GM23338 (cell line): ENCODE measurements at regions not wholly inside any gene's neighbourhood (a gene's known extent, or its start where the extent isn't known, plus 50 kb on each side); places are given as distances from the start of the nearest gene placed in this dataset.

Experiments
- CREB1 ChIP-seq: fragments of 250-450 bp; sonication (Bioruptor Pico); IDR thresholded peaks from 2 replicates; pipeline ENCODE4 v1.5.0; 2020; ENCODE audit warnings: low read depth, mild to moderate bottlenecking, moderate library complexity
- EZH2 ChIP-seq: fragments of 200-600 bp; sonication (generic); IDR thresholded peaks from one replicate; pipeline ENCODE4 v1.8.0; 2017; ENCODE audit warnings: antibody characterized with exemption, mild to moderate bottlenecking, low read depth; ENCODE audit not compliant: unreplicated experiment
- EZH2phosphoT487 ChIP-seq: fragments of 200-600 bp; sonication (generic); IDR thresholded peaks from one replicate; pipeline ENCODE4 v1.8.1; 2018; ENCODE audit warnings: antibody characterized with exemption; ENCODE audit not compliant: unreplicated experiment
- JUNB ChIP-seq: IDR thresholded peaks from one replicate; pipeline ENCODE4 v1.6.1; 2016; ENCODE audit warnings: antibody characterized with exemption; ENCODE audit not compliant: unreplicated experiment
- NANOG ChIP-seq: IDR thresholded peaks from 2 replicates; pipeline ENCODE4 v1.6.1; 2016; ENCODE audit warnings: antibody characterized with exemption, borderline replicate concordance
- POLR2AphosphoS5 ChIP-seq: IDR thresholded peaks from 2 replicates; pipeline ENCODE4 v1.6.1; 2016; ENCODE audit warnings: antibody characterized with exemption, low read depth
- ZNF331 ChIP-seq: fragments of 250-450 bp; sonication (Bioruptor Pico); IDR thresholded peaks from 2 replicates; pipeline ENCODE4 v1.5.0; 2020; ENCODE audit warnings: low read depth, mild to moderate bottlenecking, moderate library complexity
- TF ChIP-seq, protein P1 (sequence below), 2 experiments: fragments of 200-600 bp in 1 of 2; sonication (generic) in 1 of 2; conservative IDR thresholded peaks; 2 replicates each; pipeline versions ENCODE4 v1.5.1 to v1.6.1; 2016 to 2017; ENCODE audit warnings: antibody characterized with exemption in 2 of 2, low read depth in 2 of 2, mild to moderate bottlenecking in 2 of 2, moderate library complexity in 1 of 2
- TF ChIP-seq, protein P2 (sequence below): IDR thresholded peaks from one replicate; pipeline ENCODE4 v1.6.1; 2018; ENCODE audit warnings: antibody characterized with exemption; ENCODE audit not compliant: unreplicated experiment
- TF ChIP-seq, protein P3 (sequence below): IDR thresholded peaks from 2 replicates; pipeline ENCODE4 v1.6.1; 2016; ENCODE audit warnings: antibody characterized with exemption
- TF ChIP-seq, protein P4 (sequence below): fragments of 250-450 bp; sonication (Bioruptor Pico); IDR thresholded peaks from 2 replicates; pipeline ENCODE4 v1.5.0; 2020; ENCODE audit warnings: mild to moderate bottlenecking, moderate library complexity

DNA sequence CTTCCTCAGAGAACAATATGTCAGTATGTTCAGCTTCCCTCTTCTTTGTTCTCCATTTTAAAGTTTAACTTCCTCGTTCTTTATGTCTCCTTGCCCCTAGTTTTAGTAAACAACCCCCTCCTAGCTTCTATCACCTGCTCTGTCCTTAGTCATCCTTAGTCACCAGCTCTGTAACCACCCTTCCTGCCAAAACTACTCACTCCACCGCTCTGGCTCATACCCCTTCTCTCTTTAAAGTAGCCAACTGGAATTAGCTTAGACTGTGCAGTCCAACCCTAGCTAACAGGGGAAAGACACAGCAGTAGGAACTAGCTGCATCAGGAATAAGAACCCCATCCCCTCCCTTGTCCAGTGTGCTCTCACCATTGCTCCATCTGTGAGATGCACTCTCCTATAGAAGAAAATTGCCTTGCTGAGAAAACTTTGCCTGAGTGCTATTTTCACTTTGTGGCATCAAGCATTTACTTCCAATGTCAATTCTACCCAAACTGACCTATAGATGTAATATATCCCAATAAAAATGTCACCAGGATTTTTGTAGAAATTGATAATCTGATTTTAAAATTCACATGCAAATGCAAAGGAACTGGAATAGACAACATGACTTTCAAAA, 603.2 kb downstream of the C12orf50 start:
- TF ChIP-seq, protein P1, sequence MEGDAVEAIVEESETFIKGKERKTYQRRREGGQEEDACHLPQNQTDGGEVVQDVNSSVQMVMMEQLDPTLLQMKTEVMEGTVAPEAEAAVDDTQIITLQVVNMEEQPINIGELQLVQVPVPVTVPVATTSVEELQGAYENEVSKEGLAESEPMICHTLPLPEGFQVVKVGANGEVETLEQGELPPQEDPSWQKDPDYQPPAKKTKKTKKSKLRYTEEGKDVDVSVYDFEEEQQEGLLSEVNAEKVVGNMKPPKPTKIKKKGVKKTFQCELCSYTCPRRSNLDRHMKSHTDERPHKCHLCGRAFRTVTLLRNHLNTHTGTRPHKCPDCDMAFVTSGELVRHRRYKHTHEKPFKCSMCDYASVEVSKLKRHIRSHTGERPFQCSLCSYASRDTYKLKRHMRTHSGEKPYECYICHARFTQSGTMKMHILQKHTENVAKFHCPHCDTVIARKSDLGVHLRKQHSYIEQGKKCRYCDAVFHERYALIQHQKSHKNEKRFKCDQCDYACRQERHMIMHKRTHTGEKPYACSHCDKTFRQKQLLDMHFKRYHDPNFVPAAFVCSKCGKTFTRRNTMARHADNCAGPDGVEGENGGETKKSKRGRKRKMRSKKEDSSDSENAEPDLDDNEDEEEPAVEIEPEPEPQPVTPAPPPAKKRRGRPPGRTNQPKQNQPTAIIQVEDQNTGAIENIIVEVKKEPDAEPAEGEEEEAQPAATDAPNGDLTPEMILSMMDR (conservative IDR thresholded peaks at IDR 0.05; ENCODE audit: low read depth in 2 of 2), result no peak
- TF ChIP-seq, protein P2, sequence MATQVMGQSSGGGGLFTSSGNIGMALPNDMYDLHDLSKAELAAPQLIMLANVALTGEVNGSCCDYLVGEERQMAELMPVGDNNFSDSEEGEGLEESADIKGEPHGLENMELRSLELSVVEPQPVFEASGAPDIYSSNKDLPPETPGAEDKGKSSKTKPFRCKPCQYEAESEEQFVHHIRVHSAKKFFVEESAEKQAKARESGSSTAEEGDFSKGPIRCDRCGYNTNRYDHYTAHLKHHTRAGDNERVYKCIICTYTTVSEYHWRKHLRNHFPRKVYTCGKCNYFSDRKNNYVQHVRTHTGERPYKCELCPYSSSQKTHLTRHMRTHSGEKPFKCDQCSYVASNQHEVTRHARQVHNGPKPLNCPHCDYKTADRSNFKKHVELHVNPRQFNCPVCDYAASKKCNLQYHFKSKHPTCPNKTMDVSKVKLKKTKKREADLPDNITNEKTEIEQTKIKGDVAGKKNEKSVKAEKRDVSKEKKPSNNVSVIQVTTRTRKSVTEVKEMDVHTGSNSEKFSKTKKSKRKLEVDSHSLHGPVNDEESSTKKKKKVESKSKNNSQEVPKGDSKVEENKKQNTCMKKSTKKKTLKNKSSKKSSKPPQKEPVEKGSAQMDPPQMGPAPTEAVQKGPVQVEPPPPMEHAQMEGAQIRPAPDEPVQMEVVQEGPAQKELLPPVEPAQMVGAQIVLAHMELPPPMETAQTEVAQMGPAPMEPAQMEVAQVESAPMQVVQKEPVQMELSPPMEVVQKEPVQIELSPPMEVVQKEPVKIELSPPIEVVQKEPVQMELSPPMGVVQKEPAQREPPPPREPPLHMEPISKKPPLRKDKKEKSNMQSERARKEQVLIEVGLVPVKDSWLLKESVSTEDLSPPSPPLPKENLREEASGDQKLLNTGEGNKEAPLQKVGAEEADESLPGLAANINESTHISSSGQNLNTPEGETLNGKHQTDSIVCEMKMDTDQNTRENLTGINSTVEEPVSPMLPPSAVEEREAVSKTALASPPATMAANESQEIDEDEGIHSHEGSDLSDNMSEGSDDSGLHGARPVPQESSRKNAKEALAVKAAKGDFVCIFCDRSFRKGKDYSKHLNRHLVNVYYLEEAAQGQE, result no peak
- TF ChIP-seq EZH2, result no peak
- no peak for TF ChIP-seq EZH2phosphoT487
- TF ChIP-seq POLR2AphosphoS5, result no peak
- no peak for TF ChIP-seq CREB1 (CRISPR knock-in tag)
- TF ChIP-seq NANOG, result no peak
- TF ChIP-seq, protein P3, sequence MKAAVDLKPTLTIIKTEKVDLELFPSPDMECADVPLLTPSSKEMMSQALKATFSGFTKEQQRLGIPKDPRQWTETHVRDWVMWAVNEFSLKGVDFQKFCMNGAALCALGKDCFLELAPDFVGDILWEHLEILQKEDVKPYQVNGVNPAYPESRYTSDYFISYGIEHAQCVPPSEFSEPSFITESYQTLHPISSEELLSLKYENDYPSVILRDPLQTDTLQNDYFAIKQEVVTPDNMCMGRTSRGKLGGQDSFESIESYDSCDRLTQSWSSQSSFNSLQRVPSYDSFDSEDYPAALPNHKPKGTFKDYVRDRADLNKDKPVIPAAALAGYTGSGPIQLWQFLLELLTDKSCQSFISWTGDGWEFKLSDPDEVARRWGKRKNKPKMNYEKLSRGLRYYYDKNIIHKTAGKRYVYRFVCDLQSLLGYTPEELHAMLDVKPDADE, result no peak
- no peak for TF ChIP-seq JUNB
- TF ChIP-seq ZNF331 (CRISPR knock-in tag), result no peak
- TF ChIP-seq, protein P4, sequence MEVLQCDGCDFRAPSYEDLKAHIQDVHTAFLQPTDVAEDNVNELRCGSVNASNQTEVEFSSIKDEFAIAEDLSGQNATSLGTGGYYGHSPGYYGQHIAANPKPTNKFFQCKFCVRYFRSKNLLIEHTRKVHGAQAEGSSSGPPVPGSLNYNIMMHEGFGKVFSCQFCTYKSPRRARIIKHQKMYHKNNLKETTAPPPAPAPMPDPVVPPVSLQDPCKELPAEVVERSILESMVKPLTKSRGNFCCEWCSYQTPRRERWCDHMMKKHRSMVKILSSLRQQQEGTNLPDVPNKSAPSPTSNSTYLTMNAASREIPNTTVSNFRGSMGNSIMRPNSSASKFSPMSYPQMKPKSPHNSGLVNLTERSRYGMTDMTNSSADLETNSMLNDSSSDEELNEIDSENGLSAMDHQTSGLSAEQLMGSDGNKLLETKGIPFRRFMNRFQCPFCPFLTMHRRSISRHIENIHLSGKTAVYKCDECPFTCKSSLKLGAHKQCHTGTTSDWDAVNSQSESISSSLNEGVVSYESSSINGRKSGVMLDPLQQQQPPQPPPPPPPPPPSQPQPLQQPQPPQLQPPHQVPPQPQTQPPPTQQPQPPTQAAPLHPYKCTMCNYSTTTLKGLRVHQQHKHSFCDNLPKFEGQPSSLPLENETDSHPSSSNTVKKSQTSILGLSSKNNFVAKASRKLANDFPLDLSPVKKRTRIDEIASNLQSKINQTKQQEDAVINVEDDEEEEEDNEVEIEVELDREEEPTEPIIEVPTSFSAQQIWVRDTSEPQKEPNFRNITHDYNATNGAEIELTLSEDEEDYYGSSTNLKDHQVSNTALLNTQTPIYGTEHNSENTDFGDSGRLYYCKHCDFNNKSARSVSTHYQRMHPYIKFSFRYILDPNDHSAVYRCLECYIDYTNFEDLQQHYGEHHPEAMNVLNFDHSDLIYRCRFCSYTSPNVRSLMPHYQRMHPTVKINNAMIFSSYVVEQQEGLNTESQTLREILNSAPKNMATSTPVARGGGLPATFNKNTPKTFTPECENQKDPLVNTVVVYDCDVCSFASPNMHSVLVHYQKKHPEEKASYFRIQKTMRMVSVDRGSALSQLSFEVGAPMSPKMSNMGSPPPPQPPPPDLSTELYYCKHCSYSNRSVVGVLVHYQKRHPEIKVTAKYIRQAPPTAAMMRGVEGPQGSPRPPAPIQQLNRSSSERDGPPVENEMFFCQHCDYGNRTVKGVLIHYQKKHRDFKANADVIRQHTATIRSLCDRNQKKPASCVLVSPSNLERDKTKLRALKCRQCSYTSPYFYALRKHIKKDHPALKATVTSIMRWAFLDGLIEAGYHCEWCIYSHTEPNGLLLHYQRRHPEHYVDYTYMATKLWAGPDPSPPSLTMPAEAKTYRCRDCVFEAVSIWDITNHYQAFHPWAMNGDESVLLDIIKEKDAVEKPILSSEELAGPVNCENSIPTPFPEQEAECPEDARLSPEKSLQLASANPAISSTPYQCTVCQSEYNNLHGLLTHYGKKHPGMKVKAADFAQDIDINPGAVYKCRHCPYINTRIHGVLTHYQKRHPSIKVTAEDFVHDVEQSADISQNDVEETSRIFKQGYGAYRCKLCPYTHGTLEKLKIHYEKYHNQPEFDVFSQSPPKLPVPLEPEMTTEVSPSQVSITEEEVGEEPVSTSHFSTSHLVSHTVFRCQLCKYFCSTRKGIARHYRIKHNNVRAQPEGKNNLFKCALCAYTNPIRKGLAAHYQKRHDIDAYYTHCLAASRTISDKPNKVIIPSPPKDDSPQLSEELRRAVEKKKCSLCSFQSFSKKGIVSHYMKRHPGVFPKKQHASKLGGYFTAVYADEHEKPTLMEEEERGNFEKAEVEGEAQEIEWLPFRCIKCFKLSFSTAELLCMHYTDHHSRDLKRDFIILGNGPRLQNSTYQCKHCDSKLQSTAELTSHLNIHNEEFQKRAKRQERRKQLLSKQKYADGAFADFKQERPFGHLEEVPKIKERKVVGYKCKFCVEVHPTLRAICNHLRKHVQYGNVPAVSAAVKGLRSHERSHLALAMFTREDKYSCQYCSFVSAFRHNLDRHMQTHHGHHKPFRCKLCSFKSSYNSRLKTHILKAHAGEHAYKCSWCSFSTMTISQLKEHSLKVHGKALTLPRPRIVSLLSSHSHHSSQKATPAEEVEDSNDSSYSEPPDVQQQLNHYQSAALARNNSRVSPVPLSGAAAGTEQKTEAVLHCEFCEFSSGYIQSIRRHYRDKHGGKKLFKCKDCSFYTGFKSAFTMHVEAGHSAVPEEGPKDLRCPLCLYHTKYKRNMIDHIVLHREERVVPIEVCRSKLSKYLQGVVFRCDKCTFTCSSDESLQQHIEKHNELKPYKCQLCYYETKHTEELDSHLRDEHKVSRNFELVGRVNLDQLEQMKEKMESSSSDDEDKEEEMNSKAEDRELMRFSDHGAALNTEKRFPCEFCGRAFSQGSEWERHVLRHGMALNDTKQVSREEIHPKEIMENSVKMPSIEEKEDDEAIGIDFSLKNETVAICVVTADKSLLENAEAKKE (CRISPR knock-in tag), result no peak
